ENCODE measurements at regions not wholly inside any gene's neighbourhood (a gene's known extent, or its start where the extent isn't known, plus 50 kb on each side); places are given as distances from the start of the nearest gene placed in this dataset.

- ATAC-seq (ENCODE audit: low read depth) (no peak), DNase-seq (no peak)
- POLR2A ChIA-PET, result no interaction called here
- no peaks in the 10 kb centered on the region for H3K79me2 ChIP-seq (ENCODE audit: control insufficient read depth, insufficient read depth, low read length)
- H3K4me2 ChIP-seq (replicated peaks; ENCODE audit: low read depth, low read length, poor library complexity, severe bottlenecking), result no peak overlapping the region
- H2AFZ ChIP-seq (ENCODE audit: insufficient read depth, low read depth, low read length, poor library complexity, severe bottlenecking), result no peak overlapping the region
- H3K27ac ChIP-seq (ENCODE audit: low read length in 2 of 2), result no peak overlapping the region
- intact Hi-C loops (cut with micrococcal nuclease), result no loop called here
- TF ChIP-seq CTCF (IDR thresholded peaks at IDR 0.05) (no peak), EZH2 (IDR thresholded peaks at IDR 0.05; ENCODE audit: borderline replicate concordance, insufficient read depth, low read depth, low read length, poor library complexity, severe bottlenecking) (no peak)
- no peak overlapping the region for H3K4me3 ChIP-seq (ENCODE audit: control extremely low read depth in 1 of 5, extremely low read depth in 1 of 5, insufficient read depth in 1 of 5, low read depth in 2 of 5, low read length in 4 of 5)
- H3K4me1 ChIP-seq (ENCODE audit: control insufficient read depth in 2 of 2, insufficient read depth in 2 of 2, low read length in 2 of 2), result no peaks in the 10 kb centered on the region
- Mint-ChIP-seq H3K9me3 (ENCODE audit: insufficient read depth) (no peaks in the 10 kb centered on the region), H3K4me1 (no peaks in the 10 kb centered on the region), H3K4me3 (no peak overlapping the region), H3K27ac (no peak overlapping the region), H3K27me3 (no peaks in the 10 kb centered on the region)
- no peaks in the 10 kb centered on the region for H3K36me3 ChIP-seq (replicated peaks in 1 of 2; ENCODE audit: control extremely low read depth in 1 of 2, control insufficient read depth in 1 of 2, extremely low read depth in 1 of 2, insufficient read depth in 2 of 2, low read length in 1 of 2)
- H4K20me1 ChIP-seq (ENCODE audit: control insufficient read depth, insufficient read depth, low read length, poor library complexity, severe bottlenecking), result no peaks in the 10 kb centered on the region
- CTCF ChIA-PET, result no interaction called here
- no peaks in the 10 kb centered on the region for H3K9me3 ChIP-seq (ENCODE audit: control extremely low read depth in 1 of 3, control insufficient read depth in 2 of 3, insufficient read depth in 1 of 3, low read length in 2 of 3)
- peaks cover 0 to 6% (median 4%) of the 10 kb centered on the region in 4 experiments for H3K27me3 ChIP-seq (replicated peaks in 1 of 4; ENCODE audit: control extremely low read depth in 1 of 4, control insufficient read depth in 3 of 4, insufficient read depth in 4 of 4, low read length in 3 of 4)
- no peak overlapping the region for H3K9ac ChIP-seq (ENCODE audit: low read length)
Observed at GRCh38 chr4:89398644-89399043, 91.0 kb upstream of the GPRIN3 start.

- CTCF ChIA-PET, result no interaction called here
- Mint-ChIP-seq H3K4me1 (no peaks in the 10 kb centered on the region), H3K27ac (no peak overlapping the region), H3K27me3 (no peaks in the 10 kb centered on the region), H3K9me3 (ENCODE audit: insufficient read depth) (no peaks in the 10 kb centered on the region), H3K4me3 (no peak overlapping the region)
- H3K9ac ChIP-seq (ENCODE audit: low read length), result no peak overlapping the region
- WGBS (ENCODE audit: insufficient coverage), result 79% methylated on average over 3 of the region's 4 CpGs
- no peak overlapping the region for H3K27ac ChIP-seq (ENCODE audit: low read length in 2 of 2)
- POLR2A ChIA-PET, result no interaction called here
- no peak overlapping the region for H3K4me3 ChIP-seq (ENCODE audit: control extremely low read depth in 1 of 5, extremely low read depth in 1 of 5, insufficient read depth in 1 of 5, low read depth in 2 of 5, low read length in 4 of 5)
- H3K4me1 ChIP-seq (ENCODE audit: control insufficient read depth in 2 of 2, insufficient read depth in 2 of 2, low read length in 2 of 2), result no peaks in the 10 kb centered on the region
- no peaks in the 10 kb centered on the region for H4K20me1 ChIP-seq (ENCODE audit: control insufficient read depth, insufficient read depth, low read length, poor library complexity, severe bottlenecking)
- TF ChIP-seq EZH2 (IDR thresholded peaks at IDR 0.05; ENCODE audit: borderline replicate concordance, insufficient read depth, low read depth, low read length, poor library complexity, severe bottlenecking), result no peak
- peaks cover 0 to 6% (median 4%) of the 10 kb centered on the region in 4 experiments for H3K27me3 ChIP-seq (replicated peaks in 1 of 4; ENCODE audit: control extremely low read depth in 1 of 4, control insufficient read depth in 3 of 4, insufficient read depth in 4 of 4, low read length in 3 of 4)
- DNase-seq, result no peak
- no peaks in the 10 kb centered on the region for H3K9me3 ChIP-seq (ENCODE audit: control extremely low read depth in 1 of 3, control insufficient read depth in 2 of 3, insufficient read depth in 1 of 3, low read length in 2 of 3)
- intact Hi-C loops (cut with micrococcal nuclease), result no loop called here
- no peaks in the 10 kb centered on the region for H3K36me3 ChIP-seq (replicated peaks in 1 of 2; ENCODE audit: control extremely low read depth in 1 of 2, control insufficient read depth in 1 of 2, extremely low read depth in 1 of 2, insufficient read depth in 2 of 2, low read length in 1 of 2)
- H3K4me2 ChIP-seq (replicated peaks; ENCODE audit: low read depth, low read length, poor library complexity, severe bottlenecking), result no peak overlapping the region
- no peak overlapping the region for H2AFZ ChIP-seq (ENCODE audit: insufficient read depth, low read depth, low read length, poor library complexity, severe bottlenecking)
- no peak for ATAC-seq (ENCODE audit: low read depth)
- H3K79me2 ChIP-seq (ENCODE audit: control insufficient read depth, insufficient read depth, low read length), result no peaks in the 10 kb centered on the region
Observed at GRCh38 chr4:89398146-89398545, 90.5 kb upstream of the GPRIN3 start.
